ENCODE measurements at regions not wholly inside any gene's neighbourhood (a gene's known extent, or its start where the extent isn't known, plus 50 kb on each side); places are given as distances from the start of the nearest gene placed in this dataset.
"Not testable (repeated sequence)": the region's sequence is repeated elsewhere in the genome, so short reads cannot be mapped to it uniquely, and the experiment has no call there.

DNA sequence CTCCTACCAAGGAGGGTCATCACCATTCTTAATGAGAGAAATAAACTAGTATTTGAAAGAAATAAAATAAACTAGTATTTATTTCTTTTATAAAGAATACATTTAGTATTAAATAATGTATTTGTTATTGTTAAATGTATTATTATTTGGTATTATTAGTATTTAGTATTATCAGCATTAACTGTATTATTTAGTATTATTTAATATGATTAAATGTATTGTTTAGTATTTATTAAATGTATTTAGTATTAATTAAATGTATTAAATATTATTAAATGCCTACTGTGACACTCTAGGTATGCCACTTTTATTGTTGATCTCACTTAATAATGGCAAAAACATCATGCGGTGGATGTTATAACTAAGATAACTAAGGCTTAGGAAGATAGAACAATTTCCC is 353.6 kb upstream of the MAP2 start:
- no peak for DNase-seq (ENCODE audit: low read depth)

DNA sequence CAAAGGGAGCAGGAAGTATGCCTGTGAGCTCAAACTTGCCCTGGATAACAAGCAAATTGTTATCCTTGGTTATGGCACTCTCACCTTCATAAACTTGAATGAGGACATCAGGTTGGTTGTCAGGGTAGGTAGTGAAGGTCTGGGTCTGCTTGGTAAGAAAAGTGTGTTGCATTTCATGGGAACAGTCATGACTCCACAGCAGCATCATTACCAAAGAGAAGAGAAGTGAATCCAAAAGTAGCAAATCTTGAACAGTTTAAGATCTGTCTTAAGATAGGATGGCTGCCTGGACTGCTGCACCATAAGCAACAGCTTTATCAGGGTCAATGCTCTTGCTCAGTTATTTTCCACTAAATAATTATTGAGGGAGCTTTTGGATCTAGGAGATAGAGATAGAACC is 350.7 kb upstream of the MAP2 start:
- no peak for DNase-seq (ENCODE audit: low read depth)

DNA sequence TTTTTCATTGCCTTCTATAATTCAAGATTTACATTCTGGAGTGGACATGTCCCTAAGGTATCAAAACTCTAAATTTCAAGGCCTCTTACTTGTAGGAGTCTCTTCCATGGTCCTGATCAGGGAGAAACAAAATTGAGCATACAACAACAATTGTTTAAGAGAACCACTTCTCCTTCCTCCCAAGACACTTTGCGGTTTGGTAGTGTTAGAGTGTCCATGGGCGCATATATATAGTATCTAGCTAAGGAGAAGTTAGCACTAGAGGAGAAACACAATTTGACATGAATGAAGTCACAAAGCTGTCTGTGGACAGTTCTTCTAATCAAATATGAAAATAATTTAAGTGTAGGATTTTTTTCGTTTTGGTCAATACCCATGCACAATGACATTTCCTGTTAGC is 349.1 kb upstream of the MAP2 start:
- no peak for DNase-seq (ENCODE audit: low read depth)

DNA sequence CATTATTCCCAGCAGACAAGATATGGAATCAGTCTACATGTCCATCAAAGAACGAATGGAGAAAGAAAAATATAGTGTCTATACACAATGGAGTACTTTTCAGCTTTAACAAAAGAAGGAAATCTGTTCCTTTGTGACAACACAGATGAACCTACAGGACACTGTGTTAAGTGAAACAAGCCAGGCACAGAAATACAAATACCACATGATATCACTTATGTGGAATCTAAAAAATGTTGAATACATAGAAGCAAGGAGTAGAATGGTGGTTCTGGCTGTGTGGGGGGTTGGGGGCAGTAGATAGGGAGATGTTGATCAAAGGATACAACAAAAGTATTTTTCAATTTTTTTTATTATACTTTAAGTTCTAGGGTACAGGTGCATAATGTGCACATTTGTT is 347.7 kb upstream of the MAP2 start:
- DNase-seq (ENCODE audit: low read depth) = no peak

DNA sequence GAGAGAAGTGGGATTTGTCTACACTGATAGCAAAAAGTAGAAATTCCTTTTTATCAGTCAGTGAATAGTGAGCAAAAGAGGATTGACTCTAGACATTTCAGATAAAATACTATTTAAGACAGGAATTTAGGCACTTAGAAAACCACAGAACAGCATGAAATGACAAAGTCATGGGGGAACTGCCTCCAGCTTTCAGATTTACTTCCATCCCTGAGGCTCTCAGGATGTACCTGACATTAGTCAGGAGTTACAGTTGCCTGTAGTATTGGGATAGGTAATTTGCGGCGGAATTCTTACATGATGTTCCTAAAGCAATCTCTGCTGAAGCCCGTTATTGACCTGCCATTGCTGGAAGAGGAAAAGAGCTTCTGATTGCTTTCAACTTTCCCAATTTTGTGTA is 337.1 kb upstream of the MAP2 start:
- DNase-seq (ENCODE audit: low read depth) = no peak

DNA sequence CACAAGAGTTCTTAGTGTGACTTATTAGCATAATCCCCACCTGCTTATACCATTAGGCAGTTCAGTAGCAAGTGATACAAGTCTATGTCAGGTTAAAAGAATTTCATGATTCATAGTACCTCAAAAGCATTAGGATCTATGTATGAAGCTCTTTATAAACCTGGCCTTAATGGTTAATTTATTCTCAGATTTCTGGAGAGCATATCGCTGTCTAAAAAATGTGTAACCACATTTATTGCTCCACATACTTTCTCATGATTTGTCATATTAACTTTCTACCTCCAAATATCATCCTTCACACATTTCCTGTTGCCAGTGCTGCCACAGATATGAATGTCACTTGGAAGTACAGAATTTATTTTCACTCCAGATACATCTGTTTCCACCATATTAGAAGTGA is 332.8 kb upstream of the MAP2 start:
- no peak for DNase-seq (ENCODE audit: low read depth)

DNA sequence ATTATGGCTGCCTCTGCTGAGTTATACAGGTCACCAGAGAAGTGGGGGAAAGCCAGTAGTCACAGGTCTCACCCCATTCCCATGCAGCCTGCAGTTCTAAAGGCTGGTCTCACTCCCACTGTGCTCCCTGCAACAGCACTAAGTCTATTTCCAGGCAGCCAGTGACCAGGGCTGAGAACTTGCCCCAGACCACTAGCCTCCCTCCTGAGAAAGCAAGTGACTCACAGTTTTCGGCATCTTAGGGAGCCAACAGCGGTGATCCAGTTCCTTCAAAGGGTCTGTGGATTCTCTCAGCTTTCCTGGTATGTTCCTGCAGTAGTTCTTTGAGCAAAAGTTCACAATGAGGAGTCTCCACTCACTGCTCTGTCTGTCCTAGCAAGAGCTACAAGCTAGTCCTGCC is 329.6 kb upstream of the MAP2 start:
- no peak for DNase-seq (ENCODE audit: low read depth)

DNA sequence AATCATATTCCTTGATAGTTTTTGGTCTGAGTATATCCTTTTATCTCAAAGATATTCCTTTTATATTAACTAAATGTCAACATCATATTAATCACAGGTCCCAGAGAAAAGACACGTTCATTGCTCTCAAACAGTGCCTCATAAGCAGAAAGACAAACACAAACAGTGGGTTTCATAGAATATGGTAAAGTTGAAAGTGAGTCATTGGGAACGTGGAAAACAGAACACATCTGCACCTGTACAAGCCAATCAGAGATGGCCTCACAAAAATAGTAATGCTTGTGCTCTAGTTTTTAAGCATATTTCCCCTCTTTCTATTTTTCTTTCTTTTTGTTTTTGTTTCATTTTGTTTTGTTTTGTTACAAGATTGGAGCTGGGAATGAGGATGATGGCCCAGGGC is 328.4 kb upstream of the MAP2 start:
- DNase-seq (ENCODE audit: low read depth) = no peak

DNA sequence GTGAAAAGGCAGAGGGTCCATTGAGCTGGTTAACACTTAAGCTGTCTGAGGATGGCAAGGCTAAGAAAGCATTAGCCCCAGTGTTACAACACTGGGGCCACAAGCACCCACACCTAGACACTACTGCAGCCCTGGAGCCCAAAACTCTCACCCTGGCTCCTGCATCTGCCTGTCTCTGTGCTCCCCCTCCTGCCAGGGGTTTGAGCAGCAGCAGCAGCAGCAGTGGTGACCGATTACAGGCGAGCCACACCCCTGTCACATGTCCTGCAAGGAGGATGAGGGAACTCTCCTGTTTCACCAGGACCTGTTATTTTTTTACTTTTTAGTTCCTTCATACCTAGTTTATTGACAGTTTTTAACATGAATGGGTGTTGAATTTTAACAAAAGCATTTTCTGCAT is 326.7 kb upstream of the MAP2 start:
- no peak for DNase-seq (ENCODE audit: low read depth)

DNA sequence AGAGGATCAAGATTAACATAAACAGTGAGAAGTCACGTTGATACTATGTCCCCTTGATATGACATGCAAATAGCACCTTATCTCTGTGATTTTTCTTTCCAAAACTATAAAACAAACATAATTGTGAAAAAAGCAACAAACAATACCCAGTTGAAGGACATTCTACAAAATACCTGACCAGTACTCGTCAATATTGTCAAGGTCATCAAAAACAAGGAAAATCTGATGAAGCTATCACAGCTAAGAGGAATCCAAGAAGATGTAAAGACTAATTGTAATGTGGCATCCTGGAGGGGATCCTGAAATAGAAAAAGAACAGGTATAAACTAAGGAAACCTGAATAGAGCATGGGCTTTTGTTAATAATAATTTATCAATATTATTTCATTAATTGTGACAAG is 321.5 kb upstream of the MAP2 start:
- DNase-seq (ENCODE audit: low read depth) = no peak

DNA sequence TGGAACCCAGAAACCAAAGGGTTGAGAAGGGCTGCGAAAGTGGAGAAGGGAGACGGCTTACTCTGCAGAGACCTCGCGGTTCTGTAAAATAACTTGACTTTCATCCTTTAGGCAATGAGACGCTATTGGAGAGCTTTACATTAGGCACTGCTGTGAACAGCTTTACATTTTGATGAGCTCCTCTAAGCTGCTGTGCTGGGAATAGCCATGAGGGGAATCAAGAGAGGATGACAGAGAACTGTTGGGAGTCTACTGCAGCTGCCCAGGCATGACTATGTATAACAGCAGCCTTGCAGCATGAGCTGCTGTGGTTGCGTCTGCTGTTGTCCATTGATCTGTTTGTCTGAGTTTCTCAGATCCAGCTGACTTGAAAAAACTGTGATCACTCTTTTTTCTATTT is 310.8 kb upstream of the MAP2 start:
- no peak for DNase-seq (ENCODE audit: low read depth)

DNA sequence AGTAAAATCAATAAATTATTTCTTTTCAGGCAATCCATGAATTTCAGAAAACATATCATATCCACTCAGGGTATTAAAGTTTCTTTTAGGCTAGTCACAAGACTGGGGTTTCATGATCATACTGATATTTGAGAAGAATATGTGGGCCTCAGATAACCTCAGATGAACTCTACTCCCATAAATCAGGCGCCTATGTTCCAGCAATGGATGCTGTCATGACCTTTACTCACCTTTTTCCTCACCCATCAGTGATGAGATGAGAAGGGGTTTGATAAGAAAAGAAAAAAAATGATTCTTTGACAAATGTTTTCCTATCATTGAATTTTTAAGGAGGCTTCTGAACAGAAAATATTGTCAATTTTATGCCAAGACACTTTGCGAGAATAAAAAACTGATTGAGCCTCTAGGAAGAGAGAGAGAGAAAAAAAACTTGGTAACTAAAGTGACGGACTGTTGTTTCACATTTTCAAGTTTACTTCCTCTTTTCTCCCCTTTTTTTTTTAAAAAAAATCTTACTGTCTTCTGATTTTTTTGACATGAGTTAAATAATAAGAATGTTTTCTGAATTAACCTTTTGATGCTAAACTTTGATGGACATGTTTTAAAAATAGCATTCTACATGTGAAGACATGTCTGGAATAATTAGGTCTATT is 309.1 kb upstream of the MAP2 start:
- no peak for DNase-seq (ENCODE audit: low read depth)

DNA sequence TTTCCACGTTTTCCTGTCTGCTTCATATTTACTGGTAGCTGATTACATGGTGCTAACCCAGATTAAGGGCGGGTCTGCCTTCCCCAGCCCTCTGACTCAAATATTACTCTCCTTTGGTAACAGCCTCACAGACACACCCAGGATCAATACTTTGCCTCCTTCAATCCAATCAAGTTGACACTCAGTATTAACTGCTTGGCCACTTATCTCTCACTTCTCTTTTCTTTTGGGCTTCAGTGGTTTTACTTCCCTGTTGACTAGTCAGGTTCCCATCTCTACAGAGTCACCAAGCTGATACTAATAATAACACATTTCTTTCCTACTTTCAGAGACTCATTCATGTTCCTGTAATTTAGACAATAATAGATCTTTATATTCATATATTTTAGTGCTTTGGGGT is 302.2 kb upstream of the MAP2 start:
- DNase-seq (ENCODE audit: low read depth) = no peak

DNA sequence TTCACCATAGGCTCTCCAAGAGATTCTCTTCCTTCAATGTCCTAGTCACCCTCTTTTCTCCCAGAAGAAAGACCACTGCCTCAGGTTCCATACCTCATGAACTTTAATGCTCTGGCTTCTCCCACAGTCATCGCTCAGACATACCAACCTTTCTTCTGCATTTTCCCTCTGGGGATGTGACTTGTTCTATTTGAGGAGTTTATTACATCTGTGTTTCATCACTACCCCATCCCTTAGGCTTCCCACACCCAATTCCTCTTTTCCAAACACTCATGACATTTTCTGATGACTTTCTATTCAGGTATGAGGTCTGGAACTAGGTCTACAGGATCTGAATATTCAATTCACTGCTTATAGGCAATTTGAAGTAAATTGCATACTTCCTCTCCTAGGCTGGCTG is 298.6 kb upstream of the MAP2 start:
- no peak for DNase-seq (ENCODE audit: low read depth)

DNA sequence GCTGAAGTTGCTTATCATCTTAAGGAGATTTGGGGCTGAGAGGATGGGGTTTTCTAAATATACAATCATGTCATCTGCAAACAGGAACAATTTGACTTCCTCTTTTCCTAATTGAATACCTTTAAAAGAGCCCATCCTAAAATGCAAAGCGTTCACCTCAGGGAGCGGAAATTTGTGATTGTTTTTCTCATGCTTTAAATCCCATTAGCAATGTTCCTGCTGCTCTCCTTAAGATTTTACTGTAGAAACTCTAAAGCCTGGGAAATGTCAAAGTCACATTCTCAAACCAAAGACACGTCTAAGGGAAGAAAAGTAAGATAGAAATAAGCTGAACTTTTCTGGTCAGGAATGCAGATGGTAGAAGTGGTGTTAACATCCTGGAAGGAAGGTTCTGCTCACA is 285.8 kb upstream of the MAP2 start:
- no peak for DNase-seq (ENCODE audit: low read depth)

DNA sequence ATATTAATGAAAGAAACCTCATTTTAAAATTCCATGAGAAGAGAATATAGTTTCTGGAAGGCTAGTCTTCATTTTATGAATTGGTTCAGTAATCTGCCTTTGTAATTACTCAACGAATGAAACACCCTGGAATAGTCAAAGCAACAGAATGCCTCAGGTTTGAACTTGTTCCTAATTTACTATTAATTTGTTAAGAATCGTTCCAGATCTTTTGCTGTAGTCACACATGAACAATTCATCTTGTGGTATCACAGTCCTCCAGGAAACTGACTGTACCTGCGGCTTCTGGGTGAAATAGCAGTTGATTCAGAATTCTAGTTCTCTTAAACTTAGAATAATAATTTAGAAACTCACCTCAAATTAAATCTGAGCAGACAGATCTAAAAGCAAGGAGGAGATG is 282.7 kb upstream of the MAP2 start:
- no peak for DNase-seq (ENCODE audit: low read depth)

DNA sequence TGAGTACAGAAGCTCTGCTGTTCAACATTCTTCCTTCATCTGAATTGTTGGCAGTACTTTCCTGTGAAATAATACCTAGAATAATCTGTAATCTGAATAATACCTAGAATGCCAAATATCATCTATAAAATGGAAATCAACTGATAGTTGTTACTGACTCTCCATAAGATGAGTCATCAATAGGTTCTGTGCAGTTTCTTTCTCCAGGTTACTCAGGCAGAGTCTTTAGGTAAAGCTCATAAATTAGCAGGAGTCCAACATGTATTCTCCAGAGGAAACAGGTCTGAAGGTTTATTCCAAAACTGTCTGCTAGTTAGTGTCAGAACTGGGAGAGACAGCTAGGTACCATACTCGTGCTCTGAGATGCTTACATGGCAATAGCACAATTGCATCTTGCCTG is 282.0 kb upstream of the MAP2 start:
- DNase-seq (ENCODE audit: low read depth) = no peak

DNA sequence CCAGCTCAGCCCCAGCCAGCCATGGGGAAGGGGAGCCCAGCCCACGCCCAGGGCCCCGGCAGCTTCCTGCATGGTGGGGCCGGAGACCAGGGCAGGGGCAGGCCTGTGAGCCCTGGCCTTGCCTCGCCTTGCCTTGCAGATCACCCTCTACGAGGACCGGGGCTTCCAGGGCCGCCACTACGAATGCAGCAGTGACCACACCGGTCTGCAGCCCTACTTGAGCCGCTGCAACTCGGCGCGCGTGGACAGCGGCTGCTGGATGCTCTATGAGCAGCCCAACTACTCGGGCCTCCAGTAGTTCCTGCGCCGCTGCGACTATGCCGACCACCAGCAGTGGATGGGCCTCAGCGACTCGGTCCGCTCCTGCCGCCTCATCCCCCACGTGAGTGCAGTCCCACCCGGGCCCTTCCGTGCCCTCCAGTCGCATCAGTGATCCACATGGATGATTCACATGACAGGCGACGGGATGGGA is 278.6 kb upstream of the MAP2 start:
- not testable (repeated sequence) for DNase-seq (ENCODE audit: low read depth)

DNA sequence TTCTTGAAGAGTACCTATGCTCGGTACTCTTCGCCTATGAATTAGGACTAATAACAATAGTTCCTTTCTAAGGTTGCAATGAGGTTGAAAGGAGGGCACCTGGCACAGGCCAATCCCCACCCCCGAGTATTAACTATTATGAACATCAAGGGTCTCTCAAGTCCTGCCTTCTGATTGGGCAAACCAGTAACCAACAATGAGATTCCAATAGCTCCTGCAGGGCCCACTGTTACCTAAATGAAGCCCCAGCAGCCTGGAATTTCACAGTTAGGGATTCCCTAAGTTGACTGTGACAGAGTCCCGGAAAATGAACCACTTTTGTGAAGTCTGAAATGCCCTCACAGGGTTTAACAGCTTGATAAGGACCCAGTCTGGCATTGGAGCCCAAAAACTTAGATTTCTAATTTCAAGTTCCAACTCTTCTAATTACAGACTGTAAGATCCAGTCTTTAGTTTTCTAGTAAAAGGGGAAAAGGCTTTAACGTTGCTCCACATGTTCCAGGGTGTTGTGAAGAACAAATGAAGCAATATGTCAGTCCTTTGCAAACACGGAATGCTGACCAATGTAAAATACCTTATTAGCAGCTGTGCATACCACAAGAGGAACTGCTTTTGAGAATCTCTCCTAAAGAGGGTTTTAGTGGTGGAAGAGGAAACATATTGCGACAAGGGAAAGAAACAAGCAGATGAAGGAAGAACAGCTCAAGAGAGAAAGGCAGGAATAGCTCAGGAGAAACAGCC is 277.7 kb upstream of the MAP2 start:
- DNase-seq (ENCODE audit: low read depth) = no peak

DNA sequence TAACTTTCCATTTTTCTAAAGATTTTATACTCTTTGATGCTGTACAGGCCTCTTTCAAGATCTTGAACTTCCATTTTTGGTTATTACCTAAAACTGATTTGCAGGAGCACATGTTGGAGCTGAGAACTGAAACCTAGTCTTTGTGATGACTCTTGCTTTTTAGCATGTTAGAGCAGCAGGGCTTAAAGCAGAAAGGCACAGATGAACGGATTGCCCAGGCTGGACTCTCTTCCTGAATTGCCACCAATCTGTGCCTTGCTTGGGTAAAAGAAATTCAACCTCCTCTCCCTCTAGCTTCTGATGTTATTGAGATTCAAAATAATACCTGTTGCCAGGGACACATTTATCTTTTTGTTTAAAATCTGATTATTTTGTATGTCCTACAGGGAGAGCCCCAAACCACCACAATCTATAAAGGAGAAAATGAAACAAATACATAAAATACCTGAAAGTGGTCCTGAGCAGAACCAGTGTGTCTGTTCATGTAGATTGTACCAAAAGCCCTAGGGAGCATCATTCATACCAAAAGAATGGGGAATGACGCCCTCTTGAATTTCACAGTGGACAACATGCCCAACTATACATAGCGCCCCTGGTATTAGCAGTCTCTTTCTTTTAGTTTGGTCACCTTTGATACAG is 277.0 kb upstream of the MAP2 start:
- DNase-seq (ENCODE audit: low read depth) = no peak

DNA sequence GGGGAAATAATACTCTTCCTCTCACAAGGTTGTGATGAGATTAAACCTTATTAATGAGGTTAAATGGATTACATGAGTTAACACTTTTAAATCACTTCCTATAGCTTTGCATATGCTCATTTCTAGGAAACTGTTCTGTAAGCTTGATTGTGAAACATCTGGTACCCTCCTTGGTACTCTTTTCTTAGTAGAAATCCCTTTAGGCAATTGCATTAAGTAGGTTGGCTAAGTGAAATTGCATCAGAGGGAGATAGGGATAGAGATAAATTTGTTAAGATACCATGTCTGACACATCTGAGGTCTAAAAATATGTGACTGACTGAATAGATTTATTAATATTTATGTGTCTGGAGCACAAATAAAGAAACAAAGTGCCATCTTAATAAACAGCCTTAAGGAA is 275.9 kb upstream of the MAP2 start:
- DNase-seq (ENCODE audit: low read depth) = no peak

DNA sequence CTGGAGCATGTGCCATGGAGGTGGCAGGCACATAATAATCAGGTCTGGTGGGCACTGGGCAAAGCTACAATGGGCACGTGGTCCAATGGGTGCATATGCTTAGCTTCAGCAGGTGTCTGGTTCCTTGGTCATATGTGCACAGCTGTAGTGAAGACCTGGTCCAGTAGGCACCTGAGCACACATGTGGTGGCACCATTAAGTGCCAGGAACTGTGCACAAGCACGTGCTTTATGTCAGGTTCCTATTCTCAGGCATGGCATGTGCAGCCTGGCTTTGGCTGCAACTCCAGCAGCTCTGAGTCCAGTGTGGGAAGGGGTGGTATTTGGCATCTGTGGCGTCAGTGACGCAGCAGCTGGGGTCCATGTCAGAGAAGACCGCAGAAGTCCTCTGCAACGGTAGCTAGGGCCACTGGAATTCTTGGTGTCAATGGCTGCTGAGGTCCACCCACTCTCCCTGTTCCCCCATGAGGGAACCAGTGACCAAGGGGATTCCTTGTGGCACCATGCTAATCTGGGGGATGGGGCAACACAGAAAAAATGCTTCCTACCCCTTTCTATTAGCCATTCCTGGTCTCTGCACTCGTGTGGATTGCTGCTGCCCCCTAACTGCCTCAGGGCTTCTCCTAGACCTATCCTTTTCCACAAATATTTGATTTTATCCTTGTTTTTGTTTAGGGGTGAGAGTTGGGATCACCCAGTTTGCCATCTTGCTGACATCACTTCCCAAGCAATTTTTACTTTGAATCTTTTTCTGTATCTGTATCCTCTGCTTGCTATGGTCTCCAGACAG is 262.9 kb upstream of the MAP2 start:
- DNase-seq (ENCODE audit: low read depth) = no peak

DNA sequence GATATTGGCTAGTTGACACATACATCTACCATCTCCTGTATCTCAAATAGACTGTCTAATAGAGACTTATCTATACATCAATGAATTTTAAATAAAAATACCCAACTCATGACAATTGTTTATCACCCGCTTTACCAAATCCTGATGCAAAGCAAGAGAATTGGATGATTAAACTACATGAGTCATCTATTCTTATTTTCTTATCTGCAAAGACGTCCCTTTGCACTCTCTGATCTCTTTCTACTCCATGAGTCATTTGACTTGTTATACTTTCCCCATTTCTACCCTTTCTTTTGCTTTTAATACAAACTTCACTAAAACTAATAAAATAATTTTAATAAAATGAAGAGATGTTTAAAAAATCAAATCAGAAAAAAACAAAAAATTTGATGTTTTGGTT is 261.7 kb upstream of the MAP2 start:
- no peak for DNase-seq (ENCODE audit: low read depth)

Measured in fibroblast of gingiva (primary cell).